ENCODE measurements at regions not wholly inside any gene's neighbourhood (a gene's known extent, or its start where the extent isn't known, plus 50 kb on each side); places are given as distances from the start of the nearest gene placed in this dataset.

DNA sequence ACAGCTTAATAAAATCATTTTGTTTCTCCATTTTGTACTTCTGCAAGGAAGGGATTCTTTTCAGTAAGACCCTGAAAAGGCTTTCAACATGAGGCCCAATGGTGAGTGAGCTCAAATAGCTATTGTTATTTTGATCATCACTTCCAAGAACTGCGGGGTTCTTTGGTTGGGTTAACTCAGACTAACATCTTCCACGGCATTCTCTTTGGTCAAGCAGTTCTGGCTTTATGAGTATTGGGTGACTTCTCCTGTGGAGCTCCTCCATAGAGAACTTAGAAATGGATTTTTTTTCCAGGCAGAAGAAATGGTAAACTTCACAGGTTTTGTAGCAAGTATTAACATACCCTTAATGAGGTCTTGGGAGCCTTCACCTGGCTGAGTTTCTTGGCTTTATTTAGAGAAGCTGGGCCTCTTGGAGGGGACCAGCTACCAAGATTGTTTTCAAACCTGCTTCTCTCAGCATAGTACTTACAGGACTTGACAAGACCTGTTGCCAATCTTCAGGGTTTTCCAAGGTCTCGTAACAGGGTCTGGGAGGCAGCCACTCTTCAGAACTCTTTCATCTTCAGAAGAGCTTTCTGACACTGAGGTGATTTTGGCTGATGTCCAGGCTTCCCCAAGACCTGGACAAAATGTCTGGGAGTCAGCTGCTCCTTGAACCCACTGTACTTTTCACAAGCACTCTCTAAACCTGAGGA is 353.2 kb upstream of the ETAA1 start:
- DNase-seq, result no peak
- Histone ChIP-seq H3K36me3 (no peaks in the 10 kb centered on the region), H3K4me1 (no peaks in the 10 kb centered on the region), H3K9me3 (no peaks in the 10 kb centered on the region), H3K27me3 (no peaks in the 10 kb centered on the region), H3K4me3 (no peak overlapping the region), H3K27ac (no peak overlapping the region)
- intact Hi-C loops (cut with DNase I; ENCODE audit: low total_unique reads), result no loop called here
- TF ChIP-seq, protein P1, sequence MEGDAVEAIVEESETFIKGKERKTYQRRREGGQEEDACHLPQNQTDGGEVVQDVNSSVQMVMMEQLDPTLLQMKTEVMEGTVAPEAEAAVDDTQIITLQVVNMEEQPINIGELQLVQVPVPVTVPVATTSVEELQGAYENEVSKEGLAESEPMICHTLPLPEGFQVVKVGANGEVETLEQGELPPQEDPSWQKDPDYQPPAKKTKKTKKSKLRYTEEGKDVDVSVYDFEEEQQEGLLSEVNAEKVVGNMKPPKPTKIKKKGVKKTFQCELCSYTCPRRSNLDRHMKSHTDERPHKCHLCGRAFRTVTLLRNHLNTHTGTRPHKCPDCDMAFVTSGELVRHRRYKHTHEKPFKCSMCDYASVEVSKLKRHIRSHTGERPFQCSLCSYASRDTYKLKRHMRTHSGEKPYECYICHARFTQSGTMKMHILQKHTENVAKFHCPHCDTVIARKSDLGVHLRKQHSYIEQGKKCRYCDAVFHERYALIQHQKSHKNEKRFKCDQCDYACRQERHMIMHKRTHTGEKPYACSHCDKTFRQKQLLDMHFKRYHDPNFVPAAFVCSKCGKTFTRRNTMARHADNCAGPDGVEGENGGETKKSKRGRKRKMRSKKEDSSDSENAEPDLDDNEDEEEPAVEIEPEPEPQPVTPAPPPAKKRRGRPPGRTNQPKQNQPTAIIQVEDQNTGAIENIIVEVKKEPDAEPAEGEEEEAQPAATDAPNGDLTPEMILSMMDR (IDR thresholded peaks at IDR 0.05), result no peak

DNA sequence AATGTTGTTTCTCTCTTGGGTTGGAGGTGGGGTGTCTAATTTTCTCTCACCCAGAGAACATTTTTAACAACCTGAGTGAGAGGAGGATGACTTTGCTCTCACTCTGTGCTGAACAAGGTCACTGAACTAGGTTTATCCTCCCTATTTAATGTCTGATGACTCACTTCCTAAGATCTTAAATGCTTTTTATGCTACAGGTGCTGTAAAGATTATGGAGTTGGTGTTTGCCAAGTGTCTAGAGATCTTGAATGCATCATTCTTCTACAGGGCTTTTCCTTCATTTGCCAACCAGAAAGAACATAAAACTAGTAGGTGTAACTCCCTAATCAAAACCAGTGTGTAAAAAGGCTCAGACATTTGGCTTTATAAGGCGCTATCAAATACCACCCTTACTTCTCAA is 350.5 kb upstream of the ETAA1 start:
- Histone ChIP-seq H3K4me3 (no peak overlapping the region), H3K4me1 (no peaks in the 10 kb centered on the region), H3K27ac (no peak overlapping the region), H3K9me3 (no peaks in the 10 kb centered on the region), H3K36me3 (no peaks in the 10 kb centered on the region), H3K27me3 (no peaks in the 10 kb centered on the region)
- TF ChIP-seq, protein P1 (IDR thresholded peaks at IDR 0.05), result no peak
- no peak for DNase-seq
- intact Hi-C loops (cut with DNase I; ENCODE audit: low total_unique reads), result no loop called here

DNA sequence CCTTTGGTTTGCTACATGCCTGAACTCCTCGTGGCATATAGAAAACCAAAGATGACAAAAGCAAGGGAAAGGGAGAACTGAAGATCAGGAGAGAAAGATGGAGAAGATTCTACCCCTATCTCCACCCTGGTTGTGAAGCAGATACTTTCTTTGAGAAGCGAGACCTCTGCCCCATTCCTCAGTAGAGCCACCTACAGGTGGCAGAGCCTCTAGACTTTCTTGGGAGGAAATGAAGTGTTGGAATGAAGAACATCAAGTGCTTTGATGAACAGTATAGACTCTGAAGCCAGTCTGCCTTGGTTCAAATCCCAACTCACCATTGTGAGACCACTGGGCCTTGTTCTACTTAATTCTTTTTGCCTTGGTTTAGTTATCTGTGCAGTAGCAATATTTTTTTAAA is 348.8 kb upstream of the ETAA1 start:
- TF ChIP-seq, protein P1 (IDR thresholded peaks at IDR 0.05), result no peak
- Histone ChIP-seq H3K9me3 (no peaks in the 10 kb centered on the region), H3K27me3 (no peaks in the 10 kb centered on the region), H3K4me3 (no peak overlapping the region), H3K36me3 (no peaks in the 10 kb centered on the region), H3K27ac (no peak overlapping the region), H3K4me1 (no peaks in the 10 kb centered on the region)
- DNase-seq, result no peak
- intact Hi-C loops (cut with DNase I; ENCODE audit: low total_unique reads), result no loop called here

DNA sequence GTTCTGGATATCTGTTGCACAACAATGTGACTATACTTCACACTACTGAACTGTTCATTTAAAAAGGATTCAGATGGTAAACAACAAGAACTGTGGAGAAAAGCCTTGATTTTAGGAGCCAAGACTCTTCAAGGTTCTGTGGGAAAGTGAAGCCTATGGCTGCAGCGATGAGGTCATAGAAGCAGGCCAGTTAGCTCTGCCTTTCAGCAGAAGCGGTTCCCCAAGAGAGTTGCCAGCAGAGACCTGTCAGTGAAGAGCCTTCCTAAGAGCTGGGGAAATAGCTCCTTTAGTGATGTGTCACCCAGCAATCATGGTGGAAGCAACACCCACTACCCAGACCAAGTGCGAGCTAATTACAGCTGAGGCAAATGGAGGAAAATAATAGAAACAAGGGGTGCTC is 346.5 kb upstream of the ETAA1 start:
- Histone ChIP-seq H3K36me3 (no peaks in the 10 kb centered on the region), H3K9me3 (no peaks in the 10 kb centered on the region), H3K4me3 (no peak overlapping the region), H3K27me3 (no peaks in the 10 kb centered on the region), H3K27ac (no peak overlapping the region), H3K4me1 (no peaks in the 10 kb centered on the region)
- TF ChIP-seq, protein P1 (IDR thresholded peaks at IDR 0.05), result no peak
- intact Hi-C loops (cut with DNase I; ENCODE audit: low total_unique reads), result no loop called here
- DNase-seq, result no peak

DNA sequence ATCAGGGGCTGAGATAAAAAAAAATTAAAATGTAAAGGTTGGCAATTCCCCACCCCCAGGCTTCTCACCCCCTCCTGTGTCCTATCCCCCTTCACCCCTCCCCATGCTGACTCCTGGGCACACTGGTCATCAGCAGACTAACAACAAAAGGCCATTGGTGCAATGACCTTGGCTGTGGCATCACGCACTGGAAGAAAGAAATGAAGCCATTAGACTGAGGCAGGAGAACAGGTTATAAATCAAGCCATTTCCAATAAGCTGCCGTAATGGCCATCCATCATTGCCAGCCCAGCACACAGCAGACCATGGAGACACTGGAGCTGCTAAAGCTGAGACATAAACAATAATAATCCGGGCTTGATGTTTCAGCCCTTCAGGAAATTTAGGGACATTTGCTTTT is 342.4 kb upstream of the ETAA1 start:
- no peaks in the 10 kb centered on the region for H3K27me3 ChIP-seq
- H3K36me3 ChIP-seq, result no peaks in the 10 kb centered on the region
- H3K4me3 ChIP-seq, result no peak overlapping the region
- H3K9me3 ChIP-seq, result no peaks in the 10 kb centered on the region
- no peak for DNase-seq
- TF ChIP-seq, protein P1 (IDR thresholded peaks at IDR 0.05), result no peak
- H3K4me1 ChIP-seq, result no peaks in the 10 kb centered on the region
- intact Hi-C loops (cut with DNase I; ENCODE audit: low total_unique reads), result no loop called here
- no peak overlapping the region for H3K27ac ChIP-seq

Measured in tibial artery (tissue), 4 donors.